Loucy (cell line): ENCODE measurements at regions not wholly inside any gene's neighbourhood (a gene's known extent, or its start where the extent isn't known, plus 50 kb on each side); places are given as distances from the start of the nearest gene placed in this dataset.

Experiments
- H2AFZ ChIP-seq: fragments of 200-600 bp; sonication (generic); 2 replicates; pipeline ENCODE4 v1.6.0; 2016; ENCODE audit warnings: antibody characterized with exemption, mild to moderate bottlenecking, low read length, moderate library complexity
- H3F3A ChIP-seq: fragments of 200-600 bp; 2 replicates; pipeline ENCODE4 v1.6.0; 2016; ENCODE audit warnings: antibody characterized with exemption, low read depth, mild to moderate bottlenecking
- H3K27me3 ChIP-seq: fragments of 200-600 bp; sonication (generic); 2 replicates; pipeline ENCODE4 v1.6.1; 2014; ENCODE audit warnings: low read length, mild to moderate bottlenecking; ENCODE audit not compliant: insufficient read depth, poor library complexity, severe bottlenecking
- H3K36me3 ChIP-seq: fragments of 200-600 bp; sonication (generic); 2 replicates; pipeline ENCODE4 v1.6.1; 2016; ENCODE audit warnings: low read length; ENCODE audit not compliant: insufficient read depth
- H3K4me1 ChIP-seq: fragments of 200-600 bp; sonication (generic); 2 replicates; pipeline ENCODE4 v1.5.1; 2014; ENCODE audit warnings: low read length, mild to moderate bottlenecking; ENCODE audit not compliant: insufficient read depth, poor library complexity, severe bottlenecking
- H3K4me2 ChIP-seq: fragments of 200-600 bp; sonication (generic); 2 replicates; pipeline ENCODE4 v1.6.0; 2014; ENCODE audit warnings: antibody characterized with exemption, low read length, low read depth, mild to moderate bottlenecking; ENCODE audit not compliant: poor library complexity, severe bottlenecking
- H3K4me3 ChIP-seq: fragments of 200-600 bp; sonication (generic); 2 replicates; pipeline ENCODE4 v1.5.1; 2014; ENCODE audit warnings: low read length, mild to moderate bottlenecking, mixed read lengths; ENCODE audit not compliant: poor library complexity, severe bottlenecking
- H3K79me2 ChIP-seq: fragments of 200-600 bp; sonication (generic); 2 replicates; pipeline ENCODE4 v1.6.1; 2014; ENCODE audit warnings: low read length; ENCODE audit not compliant: insufficient read depth
- H3K9ac ChIP-seq: fragments of 200-600 bp; sonication (generic); 2 replicates; pipeline ENCODE4 v1.6.0; 2014; ENCODE audit warnings: mild to moderate bottlenecking, low read depth, low read length, moderate library complexity; ENCODE audit not compliant: poor library complexity, severe bottlenecking
- H3K9me2 ChIP-seq: fragments of 200-600 bp; sonication (generic); replicated peaks from 2 replicates; pipeline ENCODE4 v1.6.1; 2016; ENCODE audit warnings: low read depth, low read length, mixed read lengths
- H3K9me3 ChIP-seq: fragments of 200-600 bp; sonication (generic); 2 replicates; pipeline ENCODE4 v1.6.1; 2014; ENCODE audit warnings: mild to moderate bottlenecking, antibody characterized with exemption, low read length, low read depth; ENCODE audit not compliant: insufficient read depth
- H4K20me1 ChIP-seq: fragments of 200-600 bp; sonication (generic); 2 replicates; pipeline ENCODE4 v1.6.0; 2014; ENCODE audit warnings: antibody characterized with exemption, low read length, mild to moderate bottlenecking; ENCODE audit not compliant: insufficient read depth, poor library complexity, severe bottlenecking
- CTCF ChIP-seq: fragments of 200-600 bp; sonication (generic); conservative IDR thresholded peaks from 2 replicates; pipeline ENCODE4 v1.5.1; 2014; ENCODE audit warnings: mild to moderate bottlenecking, antibody characterized with exemption, low read length
- EZH2phosphoT487 ChIP-seq: fragments of 200-600 bp; IDR thresholded peaks from 2 replicates; pipeline ENCODE4 v1.6.1; 2018; ENCODE audit warnings: antibody characterized with exemption, mild to moderate bottlenecking, moderate library complexity, borderline replicate concordance

- no peaks in the 10 kb centered on the region for H3K9me3 ChIP-seq
- H4K20me1 ChIP-seq = no peaks in the 10 kb centered on the region
- H3K9me2 ChIP-seq = no peaks in the 10 kb centered on the region
- no peaks in the 10 kb centered on the region for H3K27me3 ChIP-seq
- H3F3A ChIP-seq = no peaks in the 10 kb centered on the region
- no peak overlapping the region for H3K9ac ChIP-seq
- TF ChIP-seq CTCF = no peak
- TF ChIP-seq EZH2phosphoT487 = no peak
- H3K4me2 ChIP-seq = no peak overlapping the region
- no peak overlapping the region for H2AFZ ChIP-seq
- H3K4me1 ChIP-seq = peaks cover 3% of the 10 kb centered on the region
- H3K79me2 ChIP-seq = no peaks in the 10 kb centered on the region
- H3K4me3 ChIP-seq = no peak overlapping the region
- no peaks in the 10 kb centered on the region for H3K36me3 ChIP-seq
Observed at GRCh38 chr1:229164348-229164747, 106.6 kb upstream of the RAB4A start.

GRCh38 chr1:229164836-229165735, 105.8 kb upstream of the RAB4A start:
- Histone ChIP-seq H3K9me3 (no peaks in the 10 kb centered on the region), H3K4me2 (no peak overlapping the region), H3F3A (no peaks in the 10 kb centered on the region), H3K9me2 (no peaks in the 10 kb centered on the region), H2AFZ (no peak overlapping the region), H3K79me2 (no peaks in the 10 kb centered on the region), H3K9ac (no peak overlapping the region), H3K27me3 (no peaks in the 10 kb centered on the region), H3K36me3 (no peaks in the 10 kb centered on the region), H3K4me1 (peaks cover 3% of the 10 kb centered on the region), H3K4me3 (no peak overlapping the region), H4K20me1 (no peaks in the 10 kb centered on the region)
- no peak for TF ChIP-seq EZH2phosphoT487
- no peak for TF ChIP-seq CTCF

GRCh38 chr1:229167318-229167717, 103.6 kb upstream of the RAB4A start:
- no peaks in the 10 kb centered on the region for H4K20me1 ChIP-seq
- H3K9ac ChIP-seq = no peak overlapping the region
- H3K9me3 ChIP-seq = no peaks in the 10 kb centered on the region
- H3K27me3 ChIP-seq = no peaks in the 10 kb centered on the region
- no peak overlapping the region for H3K4me2 ChIP-seq
- no peak overlapping the region for H2AFZ ChIP-seq
- no peak overlapping the region for H3K4me3 ChIP-seq
- no peaks in the 10 kb centered on the region for H3K79me2 ChIP-seq
- H3K4me1 ChIP-seq = no peaks in the 10 kb centered on the region
- no peak for TF ChIP-seq EZH2phosphoT487
- TF ChIP-seq CTCF = no peak
- H3K36me3 ChIP-seq = no peaks in the 10 kb centered on the region
- H3F3A ChIP-seq = no peaks in the 10 kb centered on the region
- H3K9me2 ChIP-seq = no peaks in the 10 kb centered on the region
